ENCODE measurements at regions not wholly inside any gene's neighbourhood (a gene's known extent, or its start where the extent isn't known, plus 50 kb on each side); places are given as distances from the start of the nearest gene placed in this dataset.

DNA sequence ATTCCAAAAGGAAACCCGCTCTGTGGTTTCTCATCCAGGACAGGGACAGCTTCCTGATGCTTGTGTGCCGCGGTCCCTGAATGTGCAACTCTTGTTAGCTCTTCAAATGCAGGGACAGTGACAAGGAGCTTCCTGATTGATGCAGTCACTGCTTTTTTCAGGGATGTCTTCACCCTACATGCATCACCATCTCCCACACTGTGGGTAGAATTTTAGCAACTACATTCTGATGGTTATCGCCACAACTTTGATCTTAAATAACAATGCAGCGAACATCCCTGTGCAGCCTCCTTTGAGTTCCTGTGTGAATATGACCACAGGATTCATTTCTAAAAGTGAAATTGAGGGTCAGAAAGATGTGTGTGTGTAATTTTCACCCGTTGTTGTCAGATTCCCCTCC is 115.0 kb downstream of the GGTLC2 start:
- Histone ChIP-seq H3K4me2 (no peak overlapping the region), H3K27me3 (ENCODE audit: insufficient read depth, low read depth) (no peaks in the 10 kb centered on the region), H3K36me3 (ENCODE audit: insufficient read depth) (no peaks in the 10 kb centered on the region), H3K4me1 (ENCODE audit: low read depth, poor library complexity, severe bottlenecking) (peaks cover 6% of the 10 kb centered on the region), H3K27ac (no peak overlapping the region), H2AFZ (ENCODE audit: low read depth) (no peak overlapping the region), H3K79me2 (ENCODE audit: insufficient read depth, low read depth) (no peaks in the 10 kb centered on the region), H4K20me1 (ENCODE audit: insufficient read depth) (no peaks in the 10 kb centered on the region), H3K4me3 (IDR thresholded peaks at IDR 0.05; ENCODE audit: insufficient read depth, low read depth, low read length) (no peak overlapping the region), H3K9ac (no peak overlapping the region)
- TF ChIP-seq, protein P1, sequence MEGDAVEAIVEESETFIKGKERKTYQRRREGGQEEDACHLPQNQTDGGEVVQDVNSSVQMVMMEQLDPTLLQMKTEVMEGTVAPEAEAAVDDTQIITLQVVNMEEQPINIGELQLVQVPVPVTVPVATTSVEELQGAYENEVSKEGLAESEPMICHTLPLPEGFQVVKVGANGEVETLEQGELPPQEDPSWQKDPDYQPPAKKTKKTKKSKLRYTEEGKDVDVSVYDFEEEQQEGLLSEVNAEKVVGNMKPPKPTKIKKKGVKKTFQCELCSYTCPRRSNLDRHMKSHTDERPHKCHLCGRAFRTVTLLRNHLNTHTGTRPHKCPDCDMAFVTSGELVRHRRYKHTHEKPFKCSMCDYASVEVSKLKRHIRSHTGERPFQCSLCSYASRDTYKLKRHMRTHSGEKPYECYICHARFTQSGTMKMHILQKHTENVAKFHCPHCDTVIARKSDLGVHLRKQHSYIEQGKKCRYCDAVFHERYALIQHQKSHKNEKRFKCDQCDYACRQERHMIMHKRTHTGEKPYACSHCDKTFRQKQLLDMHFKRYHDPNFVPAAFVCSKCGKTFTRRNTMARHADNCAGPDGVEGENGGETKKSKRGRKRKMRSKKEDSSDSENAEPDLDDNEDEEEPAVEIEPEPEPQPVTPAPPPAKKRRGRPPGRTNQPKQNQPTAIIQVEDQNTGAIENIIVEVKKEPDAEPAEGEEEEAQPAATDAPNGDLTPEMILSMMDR (conservative IDR thresholded peaks at IDR 0.05; ENCODE audit: low read depth, low read length) = no peak

DNA sequence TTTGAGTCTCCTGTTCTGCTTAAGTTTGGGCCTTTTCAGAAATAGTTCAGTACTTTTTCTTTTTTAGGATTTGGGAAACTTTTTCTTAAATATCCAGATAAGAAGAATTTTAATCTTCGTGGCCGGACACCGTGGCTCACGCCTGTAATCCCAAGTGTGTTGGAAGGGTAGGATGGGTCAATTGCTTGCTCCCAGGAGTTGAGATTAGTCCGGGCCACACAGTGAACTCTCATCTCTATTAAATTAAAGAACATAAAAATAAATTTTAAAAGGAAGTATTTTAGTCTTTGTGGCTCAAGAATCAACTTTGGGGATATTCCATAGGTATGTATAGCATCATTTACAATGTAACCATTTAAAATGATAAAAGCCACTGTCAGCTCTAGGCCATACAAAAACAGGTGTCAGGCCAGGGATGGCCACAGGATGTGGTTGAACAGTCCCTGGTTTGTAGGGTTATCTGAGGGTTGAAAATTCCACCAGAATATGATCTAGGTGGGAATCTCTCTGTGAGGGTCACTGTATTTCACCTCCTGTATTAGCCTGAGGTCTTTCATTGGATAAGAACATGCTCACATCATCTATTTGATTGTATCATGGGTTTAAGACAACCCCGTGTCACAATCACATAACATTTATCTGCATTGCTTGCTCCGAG is 115.6 kb downstream of the GGTLC2 start:
- no peaks in the 10 kb centered on the region for H3K36me3 ChIP-seq (ENCODE audit: insufficient read depth)
- no peak overlapping the region for H3K4me2 ChIP-seq
- no peak overlapping the region for H3K27ac ChIP-seq
- H3K27me3 ChIP-seq (ENCODE audit: insufficient read depth, low read depth) = no peaks in the 10 kb centered on the region
- no peaks in the 10 kb centered on the region for H4K20me1 ChIP-seq (ENCODE audit: insufficient read depth)
- H3K9ac ChIP-seq = no peak overlapping the region
- TF ChIP-seq, protein P1 (conservative IDR thresholded peaks at IDR 0.05; ENCODE audit: low read depth, low read length) = no peak
- H3K79me2 ChIP-seq (ENCODE audit: insufficient read depth, low read depth) = no peaks in the 10 kb centered on the region
- H3K4me1 ChIP-seq (ENCODE audit: low read depth, poor library complexity, severe bottlenecking) = peaks cover 6% of the 10 kb centered on the region
- H3K4me3 ChIP-seq (IDR thresholded peaks at IDR 0.05; ENCODE audit: insufficient read depth, low read depth, low read length) = no peak overlapping the region
- no peak overlapping the region for H2AFZ ChIP-seq (ENCODE audit: low read depth)

DNA sequence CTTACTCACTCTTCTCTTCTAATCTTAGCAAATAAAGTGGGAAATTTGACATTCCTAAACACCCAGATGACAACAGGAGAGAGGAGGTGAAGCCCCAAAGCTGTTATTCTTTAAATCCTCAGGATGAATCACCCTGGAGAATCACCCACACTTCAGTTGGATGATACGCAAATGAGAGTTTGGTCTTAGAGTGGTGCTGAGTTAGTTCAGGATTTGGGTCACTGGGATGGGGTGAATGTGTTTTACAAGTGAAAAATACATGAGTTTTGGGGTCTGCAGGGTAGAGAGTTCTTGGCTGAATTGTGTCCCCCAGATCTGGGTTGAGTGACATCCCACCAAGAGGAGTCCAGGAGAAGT is 117.2 kb downstream of the GGTLC2 start:
- Histone ChIP-seq H3K4me1 (ENCODE audit: low read depth, poor library complexity, severe bottlenecking) (peaks cover 6% of the 10 kb centered on the region), H3K36me3 (ENCODE audit: insufficient read depth) (no peaks in the 10 kb centered on the region), H3K4me3 (IDR thresholded peaks at IDR 0.05; ENCODE audit: insufficient read depth, low read depth, low read length) (no peak overlapping the region), H3K79me2 (ENCODE audit: insufficient read depth, low read depth) (no peaks in the 10 kb centered on the region), H2AFZ (ENCODE audit: low read depth) (no peak overlapping the region), H3K27ac (no peak overlapping the region), H3K9ac (no peak overlapping the region), H3K27me3 (ENCODE audit: insufficient read depth, low read depth) (no peaks in the 10 kb centered on the region), H3K4me2 (no peak overlapping the region), H4K20me1 (ENCODE audit: insufficient read depth) (no peaks in the 10 kb centered on the region)
- TF ChIP-seq, protein P1 (conservative IDR thresholded peaks at IDR 0.05; ENCODE audit: low read depth, low read length) = no peak

DNA sequence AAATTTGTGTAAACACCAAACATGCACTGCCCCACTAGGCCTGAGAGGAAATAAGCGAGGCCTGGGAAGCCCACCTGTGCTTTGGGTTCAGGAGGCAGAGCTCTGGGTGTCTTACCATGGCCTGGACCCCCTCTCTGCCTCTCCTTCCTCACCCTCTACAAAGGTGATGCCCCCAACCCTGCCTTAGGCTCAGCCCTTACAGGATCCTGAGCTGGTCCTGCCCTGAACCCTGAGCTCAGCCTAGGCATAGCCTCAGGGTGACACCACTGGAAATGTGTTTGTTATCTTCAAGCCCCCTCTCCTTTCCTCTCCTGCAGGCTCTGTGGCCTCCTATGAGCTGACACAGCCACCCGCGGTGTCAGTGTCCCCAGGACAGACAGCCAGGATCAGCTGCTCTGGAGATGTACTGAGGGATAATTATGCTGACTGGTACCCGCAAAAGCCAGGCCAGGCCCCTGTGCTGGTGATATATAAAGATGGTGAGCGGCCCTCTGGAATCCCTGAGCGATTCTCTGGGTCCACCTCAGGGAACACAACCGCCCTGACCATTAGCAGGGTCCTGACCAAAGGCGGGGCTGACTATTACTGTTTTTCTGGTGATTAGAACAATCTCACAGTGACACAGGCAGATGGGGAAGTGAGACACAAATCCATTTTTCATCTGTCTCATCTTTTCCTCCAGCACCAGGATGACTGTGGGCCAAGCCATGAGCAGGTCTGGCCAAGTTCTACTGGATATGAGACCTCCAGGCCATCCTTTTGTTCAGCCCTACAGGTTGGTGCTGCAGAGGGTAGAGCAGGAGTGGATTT is 117.8 kb downstream of the GGTLC2 start:
- H2AFZ ChIP-seq (ENCODE audit: low read depth) = no peak overlapping the region

More for the DNA sequence above, 117.8 kb downstream of the GGTLC2 start:
- TF ChIP-seq, protein P1 (conservative IDR thresholded peaks at IDR 0.05; ENCODE audit: low read depth, low read length) = no peak
- Histone ChIP-seq H3K27me3 (ENCODE audit: insufficient read depth, low read depth) (no peaks in the 10 kb centered on the region), H3K9ac (no peak overlapping the region), H3K27ac (no peak overlapping the region), H3K79me2 (ENCODE audit: insufficient read depth, low read depth) (no peaks in the 10 kb centered on the region), H4K20me1 (ENCODE audit: insufficient read depth) (no peaks in the 10 kb centered on the region), H3K4me1 (ENCODE audit: low read depth, poor library complexity, severe bottlenecking) (peaks cover 6% of the 10 kb centered on the region), H3K4me2 (no peak overlapping the region), H3K36me3 (ENCODE audit: insufficient read depth) (no peaks in the 10 kb centered on the region), H3K4me3 (IDR thresholded peaks at IDR 0.05; ENCODE audit: insufficient read depth, low read depth, low read length) (no peak overlapping the region)
